H1 (cell line): ENCODE measurements at regions not wholly inside any gene's neighbourhood (a gene's known extent, or its start where the extent isn't known, plus 50 kb on each side); places are given as distances from the start of the nearest gene placed in this dataset.

ENCODE experiments used
- CHD2 ChIP-seq: IDR thresholded peaks from 2 replicates; pipeline ENCODE4 v1.6.1; 2012; ENCODE audit warnings: low read length, improper control_type of control experiment
- EP300 ChIP-seq, 2 experiments: IDR thresholded peaks; 1 replicate in 1 of 2; 2 replicates in 1 of 2; pipeline ENCODE4 v1.6.1; 2011 to 2012; ENCODE audit warnings: low read depth in 2 of 2, low read length in 2 of 2, mild to moderate bottlenecking in 2 of 2, borderline replicate concordance in 1 of 2, inconsistent platforms in 1 of 2, moderate library complexity in 1 of 2
- FOSL1 ChIP-seq: IDR thresholded peaks from 2 replicates; pipeline ENCODE4 v1.6.1; 2011; ENCODE audit warnings: mild to moderate bottlenecking, low read depth, low read length, moderate library complexity; ENCODE audit not compliant: insufficient read depth
- GTF2F1 ChIP-seq: IDR thresholded peaks from 2 replicates; pipeline ENCODE4 v1.6.1; 2012; ENCODE audit warnings: low read depth, low read length, improper control_type of control experiment, borderline replicate concordance
- HDAC2 ChIP-seq, 2 experiments: fragments of 300-600 bp in 1 of 2; sonication (generic) in 1 of 2; IDR thresholded peaks; 2 replicates each; pipeline ENCODE4 v1.6.1; 2011 to 2012; ENCODE audit warnings: low read depth in 2 of 2, low read length in 2 of 2, mild to moderate bottlenecking in 2 of 2, moderate library complexity in 2 of 2, borderline replicate concordance in 1 of 2, inconsistent platforms in 1 of 2
- JUN ChIP-seq: IDR thresholded peaks from 2 replicates; pipeline ENCODE4 v1.6.1; 2011; ENCODE audit warnings: low read depth, mild to moderate bottlenecking, improper control_type of control experiment, low read length
- KDM1A ChIP-seq: fragments of 200-600, 300-600 bp; sonication (generic); IDR thresholded peaks from 2 replicates; pipeline ENCODE4 v1.7.1; 2016; ENCODE audit warnings: mild to moderate bottlenecking, low read length, borderline replicate concordance
- POLR2AphosphoS5 ChIP-seq: IDR thresholded peaks from 2 replicates; pipeline ENCODE4 v1.6.1; 2011; ENCODE audit warnings: low read depth, low read length
- RAD21 ChIP-seq, 2 experiments: IDR thresholded peaks in 1 of 2; conservative IDR thresholded peaks in 1 of 2; 2 replicates each; pipeline ENCODE4 v1.6.1; 2011; ENCODE audit warnings: low read depth in 2 of 2, low read length in 2 of 2, improper control_type of control experiment in 1 of 2, inconsistent platforms in 1 of 2, mild to moderate bottlenecking in 1 of 2, moderate library complexity in 1 of 2
- RBBP5 ChIP-seq: IDR thresholded peaks from 2 replicates; pipeline ENCODE4 v1.7.1; 2012; ENCODE audit warnings: low read depth, mild to moderate bottlenecking, inconsistent platforms, low read length, moderate library complexity, borderline replicate concordance
- RNF2 ChIP-seq: fragments of 200-900, 300-1000 bp; sonication (generic); IDR thresholded peaks from 2 replicates; pipeline ENCODE4 v1.7.1; 2016; ENCODE audit warnings: borderline replicate concordance, low read depth, mild to moderate bottlenecking, antibody characterized with exemption, low read length; ENCODE audit not compliant: poor library complexity, severe bottlenecking; ENCODE audit errors: missing control alignments
- RXRA ChIP-seq: IDR thresholded peaks from 2 replicates; pipeline ENCODE4 v1.6.1; 2011; ENCODE audit warnings: low read depth, mild to moderate bottlenecking, low read length, moderate library complexity; ENCODE audit not compliant: insufficient read depth
- SIN3A ChIP-seq, 2 experiments: IDR thresholded peaks in 1 of 2; conservative IDR thresholded peaks in 1 of 2; 2 replicates each; pipeline ENCODE4 v1.6.1; 2011 to 2012; ENCODE audit warnings: low read length in 2 of 2, improper control_type of control experiment in 1 of 2, low read depth in 1 of 2, mild to moderate bottlenecking in 1 of 2
- SRF ChIP-seq: IDR thresholded peaks from 2 replicates; pipeline ENCODE4 v1.6.1; 2011; ENCODE audit warnings: mild to moderate bottlenecking, low read depth, low read length, moderate library complexity
- TAF7 ChIP-seq: optimal IDR thresholded peaks from 2 replicates; pipeline ENCODE3; 2011; ENCODE audit warnings: low read depth, mild to moderate bottlenecking, inconsistent platforms, low read length, moderate library complexity, borderline replicate concordance
- ZNF274 ChIP-seq: IDR thresholded peaks from 2 replicates; pipeline ENCODE4 v1.7.0; 2012; ENCODE audit warnings: low read length, borderline replicate concordance; ENCODE audit errors: extremely low read depth
- TF ChIP-seq, protein P1 (sequence below): IDR thresholded peaks from 2 replicates; pipeline ENCODE4 v1.6.1; 2011; ENCODE audit warnings: low read depth, mild to moderate bottlenecking, low read length; ENCODE audit not compliant: insufficient read depth
- TF ChIP-seq, protein P2 (sequence below): IDR thresholded peaks from 2 replicates; pipeline ENCODE4 v1.6.1; 2011; ENCODE audit warnings: low read length, improper control_type of control experiment

GRCh38 chr3:153746211-153746610 lies 375.0 kb upstream of the ARHGEF26 start (continued):
- no peak for TF ChIP-seq KDM1A
- TF ChIP-seq, protein P1, sequence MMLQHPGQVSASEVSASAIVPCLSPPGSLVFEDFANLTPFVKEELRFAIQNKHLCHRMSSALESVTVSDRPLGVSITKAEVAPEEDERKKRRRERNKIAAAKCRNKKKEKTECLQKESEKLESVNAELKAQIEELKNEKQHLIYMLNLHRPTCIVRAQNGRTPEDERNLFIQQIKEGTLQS = no peak
- TF ChIP-seq TAF7 = no peak
- no peak for TF ChIP-seq RXRA
- TF ChIP-seq RNF2 = no peak
- TF ChIP-seq GTF2F1 = no peak
- TF ChIP-seq RBBP5 = no peak
- no peak for TF ChIP-seq SIN3A (conservative IDR thresholded peaks at IDR 0.05 in 1 of 2, IDR thresholded peaks at IDR 0.05 in 1 of 2; ENCODE audit: low read depth in 1 of 2, low read length in 2 of 2)
- TF ChIP-seq SRF = no peak
- no peak for TF ChIP-seq JUN
- TF ChIP-seq, protein P2, sequence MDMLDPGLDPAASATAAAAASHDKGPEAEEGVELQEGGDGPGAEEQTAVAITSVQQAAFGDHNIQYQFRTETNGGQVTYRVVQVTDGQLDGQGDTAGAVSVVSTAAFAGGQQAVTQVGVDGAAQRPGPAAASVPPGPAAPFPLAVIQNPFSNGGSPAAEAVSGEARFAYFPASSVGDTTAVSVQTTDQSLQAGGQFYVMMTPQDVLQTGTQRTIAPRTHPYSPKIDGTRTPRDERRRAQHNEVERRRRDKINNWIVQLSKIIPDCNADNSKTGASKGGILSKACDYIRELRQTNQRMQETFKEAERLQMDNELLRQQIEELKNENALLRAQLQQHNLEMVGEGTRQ = no peak
- TF ChIP-seq FOSL1 = no peak
- TF ChIP-seq CHD2 = no peak
- TF ChIP-seq EP300 (IDR thresholded peaks at IDR 0.05; ENCODE audit: borderline replicate concordance in 1 of 2, low read depth in 2 of 2, low read length in 2 of 2) = no peak
- no peak for TF ChIP-seq RAD21 (IDR thresholded peaks at IDR 0.05 in 1 of 2, conservative IDR thresholded peaks at IDR 0.05 in 1 of 2; ENCODE audit: low read depth in 2 of 2, low read length in 2 of 2)
- TF ChIP-seq ZNF274 = no peak
- TF ChIP-seq HDAC2 (IDR thresholded peaks at IDR 0.05; ENCODE audit: borderline replicate concordance in 1 of 2, low read depth in 2 of 2, low read length in 2 of 2) = no peak
- no peak for TF ChIP-seq POLR2AphosphoS5
